Sigmoid colon (tissue), 4 donors: ENCODE measurements at regions not wholly inside any gene's neighbourhood (a gene's known extent, or its start where the extent isn't known, plus 50 kb on each side); places are given as distances from the start of the nearest gene placed in this dataset.

ENCODE experiments used
- EP300 ChIP-seq, 4 donors: sonication (generic); formaldehyde crosslinking; IDR thresholded peaks; one replicate each; pipeline ENCODE4 v1.6.1; 2017; ENCODE audit warnings: antibody characterized with exemption in 4 of 4
- POLR2A ChIP-seq, 2 donors: fragments of 450-650 bp; IDR thresholded peaks; one replicate each; pipeline ENCODE4 v1.6.1; 2016; ENCODE audit warnings: antibody characterized with exemption in 2 of 2, mild to moderate bottlenecking in 2 of 2, moderate library complexity in 2 of 2
- POLR2AphosphoS5 ChIP-seq, 4 donors: sonication (generic); formaldehyde crosslinking; IDR thresholded peaks; one replicate each; pipeline ENCODE4 v1.6.1; 2017; ENCODE audit warnings: antibody characterized with exemption in 4 of 4
- TF ChIP-seq, protein P1 (sequence below), 4 experiments: fragments of 450-650 bp in 3 of 4; fragments of 200-600 bp in 1 of 4; IDR thresholded peaks; one replicate each; pipeline ENCODE4 v1.5.1; 2016 to 2019; ENCODE audit warnings: antibody characterized with exemption in 4 of 4, mild to moderate bottlenecking in 3 of 4, moderate library complexity in 2 of 4

- TF ChIP-seq POLR2A (IDR thresholded peaks at IDR 0.05): no peak
- TF ChIP-seq EP300 (IDR thresholded peaks at IDR 0.05): no peak
- TF ChIP-seq, protein P1, sequence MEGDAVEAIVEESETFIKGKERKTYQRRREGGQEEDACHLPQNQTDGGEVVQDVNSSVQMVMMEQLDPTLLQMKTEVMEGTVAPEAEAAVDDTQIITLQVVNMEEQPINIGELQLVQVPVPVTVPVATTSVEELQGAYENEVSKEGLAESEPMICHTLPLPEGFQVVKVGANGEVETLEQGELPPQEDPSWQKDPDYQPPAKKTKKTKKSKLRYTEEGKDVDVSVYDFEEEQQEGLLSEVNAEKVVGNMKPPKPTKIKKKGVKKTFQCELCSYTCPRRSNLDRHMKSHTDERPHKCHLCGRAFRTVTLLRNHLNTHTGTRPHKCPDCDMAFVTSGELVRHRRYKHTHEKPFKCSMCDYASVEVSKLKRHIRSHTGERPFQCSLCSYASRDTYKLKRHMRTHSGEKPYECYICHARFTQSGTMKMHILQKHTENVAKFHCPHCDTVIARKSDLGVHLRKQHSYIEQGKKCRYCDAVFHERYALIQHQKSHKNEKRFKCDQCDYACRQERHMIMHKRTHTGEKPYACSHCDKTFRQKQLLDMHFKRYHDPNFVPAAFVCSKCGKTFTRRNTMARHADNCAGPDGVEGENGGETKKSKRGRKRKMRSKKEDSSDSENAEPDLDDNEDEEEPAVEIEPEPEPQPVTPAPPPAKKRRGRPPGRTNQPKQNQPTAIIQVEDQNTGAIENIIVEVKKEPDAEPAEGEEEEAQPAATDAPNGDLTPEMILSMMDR (IDR thresholded peaks at IDR 0.05): no peak
- no peak for TF ChIP-seq POLR2AphosphoS5 (IDR thresholded peaks at IDR 0.05)
Measured at GRCh38 chr2:76149846-76150245, 439.1 kb upstream of the GCFC2 start.
